ENCODE measurements at regions not wholly inside any gene's neighbourhood (a gene's known extent, or its start where the extent isn't known, plus 50 kb on each side); places are given as distances from the start of the nearest gene placed in this dataset.

GRCh38 chr21:38734646-38735365 lies 70.9 kb upstream of the ETS2 start:
- TF ChIP-seq CTCF (IDR thresholded peaks at IDR 0.05): no peak

GRCh38 chr21:38735626-38736206 lies 70.0 kb upstream of the ETS2 start:
- TF ChIP-seq CTCF (IDR thresholded peaks at IDR 0.05): no peak

GRCh38 chr21:38740090-38740489 lies 65.6 kb upstream of the ETS2 start:
- no peak for TF ChIP-seq CTCF (IDR thresholded peaks at IDR 0.05)

- TF ChIP-seq CTCF (IDR thresholded peaks at IDR 0.05): no peak
Observed at GRCh38 chr21:38741092-38741949, 64.4 kb upstream of the ETS2 start.

- TF ChIP-seq CTCF (IDR thresholded peaks at IDR 0.05): no peak
Observed at GRCh38 chr21:38741950-38742256, 63.8 kb upstream of the ETS2 start.

GRCh38 chr21:38742580-38743260 lies 63.0 kb upstream of the ETS2 start:
- TF ChIP-seq CTCF (IDR thresholded peaks at IDR 0.05): no peak

GRCh38 chr21:38743772-38744529 lies 61.8 kb upstream of the ETS2 start:
- no peak for TF ChIP-seq CTCF (IDR thresholded peaks at IDR 0.05)

Data from LNCAP (cell line).